ENCODE measurements at regions not wholly inside any gene's neighbourhood (a gene's known extent, or its start where the extent isn't known, plus 50 kb on each side); places are given as distances from the start of the nearest gene placed in this dataset.
"Not testable (repeated sequence)": the region's sequence is repeated elsewhere in the genome, so short reads cannot be mapped to it uniquely, and the experiment has no call there.

DNA sequence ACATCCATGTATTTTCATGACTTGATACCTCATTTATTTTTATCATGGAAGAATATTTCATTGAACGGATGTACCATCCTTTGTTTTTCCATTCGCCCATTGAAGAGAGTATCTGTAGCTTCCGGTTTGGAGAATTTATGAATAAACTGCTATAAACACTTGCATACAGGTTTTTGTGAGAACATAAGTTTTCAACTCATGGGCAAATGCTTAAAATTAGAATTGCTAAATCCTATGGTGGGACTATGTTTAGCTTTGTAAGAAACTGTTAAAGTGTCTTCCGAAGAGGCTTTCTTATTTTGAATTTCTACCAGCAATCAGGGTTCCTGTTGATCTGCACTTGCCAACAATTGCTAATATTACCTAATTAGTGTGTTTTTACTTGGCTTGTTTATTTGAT, 938.9 kb downstream of the TDRD15 start:
- no peak for TF ChIP-seq CTCF (IDR thresholded peaks at IDR 0.05; ENCODE audit: low read depth, low read length, missing control alignments)
- no peak for DNase-seq (ENCODE audit: extremely low read depth, low read depth)
- no peak overlapping the region for H3K4me3 ChIP-seq (replicated peaks; ENCODE audit: low read depth, low read length)

- DNase-seq (ENCODE audit: extremely low read depth, low read depth), result no peak
- no peak for TF ChIP-seq CTCF (IDR thresholded peaks at IDR 0.05; ENCODE audit: low read depth, low read length, missing control alignments)
- H3K4me3 ChIP-seq (replicated peaks; ENCODE audit: low read depth, low read length), result no peak overlapping the region
Measured at GRCh38 chr2:22076454-22076853, 952.7 kb downstream of the TDRD15 start.

GRCh38 chr2:22078701-22079100, 954.9 kb downstream of the TDRD15 start:
- TF ChIP-seq CTCF (IDR thresholded peaks at IDR 0.05; ENCODE audit: low read depth, low read length, missing control alignments), result no peak
- no peak overlapping the region for H3K4me3 ChIP-seq (replicated peaks; ENCODE audit: low read depth, low read length)
- DNase-seq (ENCODE audit: extremely low read depth, low read depth), result no peak

- DNase-seq (ENCODE audit: extremely low read depth, low read depth), result no peak
- H3K4me3 ChIP-seq (replicated peaks; ENCODE audit: low read depth, low read length), result no peak overlapping the region
- no peak for TF ChIP-seq CTCF (IDR thresholded peaks at IDR 0.05; ENCODE audit: low read depth, low read length, missing control alignments)
Measured at GRCh38 chr2:22079583-22079982, 955.8 kb downstream of the TDRD15 start.

- no peak for DNase-seq (ENCODE audit: extremely low read depth, low read depth)
- H3K4me3 ChIP-seq (replicated peaks; ENCODE audit: low read depth, low read length), result no peak overlapping the region
- TF ChIP-seq CTCF (IDR thresholded peaks at IDR 0.05; ENCODE audit: low read depth, low read length, missing control alignments), result no peak
Measured at GRCh38 chr2:22086726-22087125, 963.0 kb downstream of the TDRD15 start.

GRCh38 chr2:22103617-22104016, 979.8 kb downstream of the TDRD15 start:
- DNase-seq (ENCODE audit: extremely low read depth, low read depth), result not testable (repeated sequence)

DNA sequence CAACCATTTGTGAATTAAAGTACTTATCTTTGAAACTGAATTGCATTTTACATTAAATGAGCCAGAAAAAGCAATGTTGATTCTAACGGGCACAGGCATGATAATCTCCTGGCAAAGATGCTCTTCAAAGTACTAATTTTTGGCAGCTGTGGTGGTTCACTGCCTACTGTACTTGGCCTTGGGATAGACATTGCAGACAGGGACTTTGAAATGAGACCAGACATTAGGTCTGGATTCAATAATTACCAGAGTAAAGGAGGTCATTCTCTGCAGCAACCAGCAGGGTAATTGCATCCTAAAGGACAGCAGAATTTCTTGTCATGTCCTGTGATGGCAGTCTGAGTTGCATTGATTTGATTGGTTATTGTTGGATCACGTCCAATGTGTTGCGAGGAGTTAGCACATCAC, 986.5 kb downstream of the TDRD15 start:
- no peak for TF ChIP-seq CTCF (IDR thresholded peaks at IDR 0.05; ENCODE audit: low read depth, low read length, missing control alignments)
- H3K4me3 ChIP-seq (replicated peaks; ENCODE audit: low read depth, low read length), result no peak overlapping the region
- no peak for DNase-seq (ENCODE audit: extremely low read depth, low read depth)

More at GRCh38 chr2:22103617-22104016, 979.8 kb downstream of the TDRD15 start:
- not testable (repeated sequence) for H3K4me3 ChIP-seq (replicated peaks; ENCODE audit: low read depth, low read length)

Data from HFF-Myc (cell line).